Sigmoid colon (tissue), 6 donors: ENCODE measurements at regions not wholly inside any gene's neighbourhood (a gene's known extent, or its start where the extent isn't known, plus 50 kb on each side); places are given as distances from the start of the nearest gene placed in this dataset.

Experiments
- DNase-seq: peaks from one replicate; pipeline ENCODE4 v3.0.0-alpha.2; 2019
- H3K27ac ChIP-seq, 4 donors: fragments of 200-600 bp; sonication (generic); one replicate each; pipeline ENCODE4 v1.5.1; 2016 to 2019; ENCODE audit warnings: mild to moderate bottlenecking in 1 of 4
- H3K27me3 ChIP-seq, 3 donors: fragments of 200-600 bp; sonication (generic); one replicate each; pipeline ENCODE4 v1.5.1; 2019; ENCODE audit warnings: mild to moderate bottlenecking in 1 of 3
- H3K36me3 ChIP-seq, 4 donors: fragments of 200-600 bp; sonication (generic); one replicate each; pipeline ENCODE4 v1.5.1; 2016 to 2019
- H3K4me1 ChIP-seq, 4 donors: fragments of 200-600 bp; sonication (generic); one replicate each; pipeline ENCODE4 v1.5.1; 2017 to 2019
- H3K4me3 ChIP-seq, 4 donors: fragments of 200-600 bp; sonication (generic); one replicate each; pipeline ENCODE4 v1.5.1; 2017 to 2019; ENCODE audit warnings: mild to moderate bottlenecking in 2 of 4, moderate library complexity in 1 of 4
- H3K9me3 ChIP-seq, 4 donors: fragments of 200-600 bp in 3 of 4; sonication (generic) in 3 of 4; one replicate each; pipeline versions ENCODE4 v1.5.1 to v1.6.1; 2013 to 2019
- CTCF ChIP-seq, 4 experiments: fragments of 450-650 bp in 3 of 4; fragments of 200-600 bp in 1 of 4; IDR thresholded peaks; one replicate each; pipeline ENCODE4 v1.5.1; 2016 to 2019; ENCODE audit warnings: antibody characterized with exemption in 4 of 4, mild to moderate bottlenecking in 3 of 4, moderate library complexity in 2 of 4
- EP300 ChIP-seq, 4 donors: sonication (generic); formaldehyde crosslinking; IDR thresholded peaks; one replicate each; pipeline ENCODE4 v1.6.1; 2017; ENCODE audit warnings: antibody characterized with exemption in 4 of 4
- POLR2A ChIP-seq, 2 donors: fragments of 450-650 bp; IDR thresholded peaks; one replicate each; pipeline ENCODE4 v1.6.1; 2016; ENCODE audit warnings: antibody characterized with exemption in 2 of 2, mild to moderate bottlenecking in 2 of 2, moderate library complexity in 2 of 2
- POLR2AphosphoS5 ChIP-seq, 4 donors: sonication (generic); formaldehyde crosslinking; IDR thresholded peaks; one replicate each; pipeline ENCODE4 v1.6.1; 2017; ENCODE audit warnings: antibody characterized with exemption in 4 of 4
- WGBS, 2 donors: extraction: QIAGEN DNeasy Blood & Tissue Kit; methylation state at CpG; one replicate each; pipeline ENCODE4 v1.1.7; 2013; 5-methylcytosine and 5-hydroxymethylcytosine counted together
- intact Hi-C: fragments of 100-400 bp; cut with DNase I; formaldehyde crosslinking; loops from one replicate; pipeline ENCODE4 v1.15.1; 2023
- donor health status: healthy with polysubstance abuse.
- donor health status: healthy.

DNA sequence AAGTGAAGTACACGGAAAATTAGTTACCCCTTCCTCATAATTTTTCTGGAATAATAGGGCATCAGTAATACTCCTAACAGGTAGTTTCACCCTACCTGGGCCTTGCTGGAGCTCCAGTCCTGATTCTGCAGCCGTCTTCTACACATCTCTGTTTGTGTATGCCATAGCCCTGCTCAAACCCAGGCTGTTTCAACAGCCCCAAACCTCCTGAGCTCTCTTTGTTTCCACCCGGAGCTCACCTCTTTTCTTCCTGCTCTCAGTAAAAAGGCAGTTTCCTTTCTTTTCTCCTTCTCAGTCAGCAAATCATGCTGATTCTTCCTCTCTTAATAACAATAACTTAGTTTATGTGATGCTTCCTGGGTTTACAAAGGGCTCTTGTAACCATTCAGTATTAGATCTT is 355.1 kb upstream of the RUNX1 start:
- DNase-seq, result no peak
- H3K27ac ChIP-seq, result no peak overlapping the region
- peaks cover 0 to 6% (median 0%) of the 10 kb centered on the region in 3 donors for H3K27me3 ChIP-seq
- H3K4me1 ChIP-seq, result peaks cover 0 to 8% (median 3%) of the 10 kb centered on the region in 4 donors
- 84 to 86% methylated on average over 3 of the region's 3 CpGs for WGBS, 2 donors
- intact Hi-C loops, result no loop called here
- no peaks in the 10 kb centered on the region for H3K9me3 ChIP-seq
- no peak overlapping the region for H3K4me3 ChIP-seq
- TF ChIP-seq CTCF (IDR thresholded peaks at IDR 0.05) (no peak), POLR2A (IDR thresholded peaks at IDR 0.05) (no peak), EP300 (IDR thresholded peaks at IDR 0.05) (no peak), POLR2AphosphoS5 (IDR thresholded peaks at IDR 0.05) (no peak)
- H3K36me3 ChIP-seq, result no peaks in the 10 kb centered on the region

- peaks cover 0 to 6% (median 0%) of the 10 kb centered on the region in 3 donors for H3K27me3 ChIP-seq
- WGBS, 2 donors, result 83 to 84% methylated on average over 1 of the region's 1 CpG
- H3K27ac ChIP-seq, result no peak overlapping the region
- no peaks in the 10 kb centered on the region for H3K36me3 ChIP-seq
- DNase-seq, result no peak
- TF ChIP-seq EP300 (IDR thresholded peaks at IDR 0.05) (no peak), POLR2A (IDR thresholded peaks at IDR 0.05) (no peak), CTCF (IDR thresholded peaks at IDR 0.05) (no peak), POLR2AphosphoS5 (IDR thresholded peaks at IDR 0.05) (no peak)
- H3K4me1 ChIP-seq, result peaks cover 0 to 19% (median 6%) of the 10 kb centered on the region in 4 donors
- H3K4me3 ChIP-seq, result no peak overlapping the region
- intact Hi-C loops, result no loop called here
- no peaks in the 10 kb centered on the region for H3K9me3 ChIP-seq
Observed at GRCh38 chr21:35402061-35402460, 353.0 kb upstream of the RUNX1 start.

DNA sequence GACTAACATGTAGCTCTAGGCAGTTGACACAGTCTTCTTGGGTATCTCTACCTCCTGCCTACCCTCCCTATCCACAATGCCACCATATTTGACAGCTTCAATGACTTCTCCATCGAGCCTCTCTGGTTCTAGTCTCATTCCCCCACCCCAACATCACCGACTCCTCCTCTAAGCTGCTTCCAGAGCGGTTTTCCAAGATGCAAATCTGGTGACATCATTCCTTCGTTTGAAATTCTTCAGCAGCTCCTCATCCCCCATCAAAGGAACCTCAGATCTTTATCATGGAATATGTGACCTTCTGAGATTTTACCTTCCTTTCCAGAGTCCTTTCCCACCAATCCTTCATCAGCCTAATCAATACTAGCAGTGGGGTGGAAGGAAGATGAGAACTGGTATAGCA is 352.4 kb upstream of the RUNX1 start:
- no peaks in the 10 kb centered on the region for H3K36me3 ChIP-seq
- no peaks in the 10 kb centered on the region for H3K9me3 ChIP-seq
- no peak for DNase-seq
- H3K27me3 ChIP-seq, result peaks cover 0 to under 1% (median 0%) of the 10 kb centered on the region in 3 donors
- peaks cover 0 to 19% (median 6%) of the 10 kb centered on the region in 4 donors for H3K4me1 ChIP-seq
- 83 to 86% methylated on average over 4 of the region's 4 CpGs for WGBS, 2 donors
- no peak for TF ChIP-seq POLR2AphosphoS5 (IDR thresholded peaks at IDR 0.05)
- TF ChIP-seq POLR2A (IDR thresholded peaks at IDR 0.05), result no peak
- TF ChIP-seq EP300 (IDR thresholded peaks at IDR 0.05), result no peak
- no peak for TF ChIP-seq CTCF (IDR thresholded peaks at IDR 0.05)
- H3K4me3 ChIP-seq, result no peak overlapping the region
- intact Hi-C loops, result loop anchor here (2.0 kb wide), 2 partner anchors 351 to 657 kb away; no protein-coding TSS in a partner anchor
- no peak overlapping the region for H3K27ac ChIP-seq

DNA sequence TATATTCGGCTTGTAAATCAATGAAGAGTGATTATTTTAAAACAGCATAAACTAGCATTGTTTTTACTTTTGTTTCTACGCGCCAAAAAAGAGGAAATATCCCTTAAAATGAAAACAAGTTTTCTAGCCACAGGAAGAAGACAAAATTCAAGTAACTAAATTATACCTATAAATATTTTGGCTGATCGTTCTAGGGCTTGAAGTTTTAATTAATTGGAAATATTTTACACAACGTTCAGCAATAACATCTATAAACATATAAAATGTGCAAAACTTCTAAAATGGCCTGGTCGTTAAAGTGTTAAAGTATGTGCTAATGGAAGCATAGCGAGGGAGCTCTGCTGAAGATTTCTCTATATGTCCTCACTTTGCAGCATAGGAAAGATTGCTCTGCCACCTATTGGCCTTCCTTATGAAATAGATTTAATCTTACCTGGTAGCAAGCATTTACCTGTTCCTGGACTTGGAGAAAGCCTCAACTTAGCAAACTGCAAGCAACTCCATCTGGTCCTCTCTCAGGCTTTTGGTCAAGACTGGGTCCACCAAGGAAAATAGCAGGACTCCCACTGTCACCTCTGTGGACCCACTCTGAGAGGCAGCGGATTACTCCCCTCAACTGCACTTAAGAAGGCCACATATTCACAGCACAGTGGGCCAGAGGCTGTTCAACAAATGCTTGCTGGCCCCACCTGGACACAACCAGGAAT is 351.3 kb upstream of the RUNX1 start:
- no peak for DNase-seq
- TF ChIP-seq CTCF (IDR thresholded peaks at IDR 0.05), result peak; percentile 48 to 59 (median 54)
- no peak for TF ChIP-seq EP300 (IDR thresholded peaks at IDR 0.05)
- TF ChIP-seq POLR2AphosphoS5 (IDR thresholded peaks at IDR 0.05), result no peak
- no peak overlapping the region for H3K27ac ChIP-seq
- H3K9me3 ChIP-seq, result no peaks in the 10 kb centered on the region
- intact Hi-C loops, result loop anchor here (1.0 to 2.0 kb wide), 3 partner anchors 350 to 656 kb away; no protein-coding TSS in a partner anchor
- no peaks in the 10 kb centered on the region for H3K36me3 ChIP-seq
- no peaks in the 10 kb centered on the region for H3K27me3 ChIP-seq
- H3K4me3 ChIP-seq, result no peak overlapping the region
- peaks cover 0 to 19% (median 6%) of the 10 kb centered on the region in 4 donors for H3K4me1 ChIP-seq
- 33 to 36% methylated on average over 8 of the region's 8 CpGs for WGBS, 2 donors
